HG03139 (cell line): ENCODE measurements at regions not wholly inside any gene's neighbourhood (a gene's known extent, or its start where the extent isn't known, plus 50 kb on each side); places are given as distances from the start of the nearest gene placed in this dataset.
"Not testable (repeated sequence)": the region's sequence is repeated elsewhere in the genome, so short reads cannot be mapped to it uniquely, and the experiment has no call there.

Experiments
- ATAC-seq: cut with Tn5 transposase; IDR thresholded peaks from one replicate; pipeline ENCODE4 v1.9.1; 2021; ENCODE audit not compliant: unreplicated experiment

- ATAC-seq, result no peak
Measured at GRCh38 chr12:83960767-83961166, 951.8 kb downstream of the SLC6A15 start.

- no peak for ATAC-seq
Measured at GRCh38 chr12:83958997-83959396, 953.6 kb downstream of the SLC6A15 start.

- ATAC-seq, result no peak
Measured at GRCh38 chr12:83954956-83955601, 957.5 kb downstream of the SLC6A15 start.

- no peak for ATAC-seq
Measured at GRCh38 chr12:83954071-83954789, 958.4 kb downstream of the SLC6A15 start.

DNA sequence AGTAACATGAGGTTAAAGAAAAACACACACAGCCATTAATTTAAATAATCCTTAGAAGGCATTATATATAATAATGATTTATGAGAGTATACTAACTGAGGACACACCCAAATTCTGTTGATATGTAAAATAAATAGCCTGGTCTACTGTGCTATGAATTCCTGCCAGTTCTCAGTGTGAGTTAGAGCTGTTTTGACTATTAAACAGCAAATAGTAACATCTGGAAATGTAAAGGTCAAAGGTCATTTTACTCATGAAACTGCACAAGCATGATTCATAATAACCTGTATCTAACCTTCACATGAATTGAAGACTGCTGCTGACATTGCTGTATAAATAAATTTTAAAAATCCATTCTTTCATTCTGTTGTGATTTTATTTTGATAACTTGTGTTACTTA is 966.7 kb downstream of the SLC6A15 start:
- no peak for ATAC-seq

GRCh38 chr12:83939718-83940117 is 972.9 kb downstream of the SLC6A15 start:
- no peak for ATAC-seq

DNA sequence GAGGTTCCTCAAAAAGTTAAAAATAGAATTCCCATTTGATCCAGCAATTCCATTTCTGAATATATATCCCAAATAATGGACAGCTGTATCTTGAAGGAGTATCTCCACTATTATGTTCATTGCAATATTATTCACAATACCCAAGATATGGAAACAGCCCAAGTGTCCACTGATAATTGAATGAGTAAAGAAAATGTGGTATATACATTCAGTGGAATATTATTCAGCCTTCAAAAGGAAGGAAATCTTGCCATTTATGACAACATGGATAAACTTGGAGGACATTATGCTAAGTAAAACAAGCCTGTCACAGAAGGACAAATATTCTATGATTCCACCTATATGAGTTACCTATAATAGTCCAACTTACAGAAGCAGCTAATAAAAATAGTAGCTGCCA is 979.0 kb downstream of the SLC6A15 start:
- no peak for ATAC-seq

GRCh38 chr12:83932011-83932410 is 980.6 kb downstream of the SLC6A15 start:
- no peak for ATAC-seq

- ATAC-seq, result no peak
Measured at GRCh38 chr12:83931451-83931850, 981.1 kb downstream of the SLC6A15 start.

- ATAC-seq, result not testable (repeated sequence)
Measured at GRCh38 chr12:83929792-83930191, 982.8 kb downstream of the SLC6A15 start.

DNA sequence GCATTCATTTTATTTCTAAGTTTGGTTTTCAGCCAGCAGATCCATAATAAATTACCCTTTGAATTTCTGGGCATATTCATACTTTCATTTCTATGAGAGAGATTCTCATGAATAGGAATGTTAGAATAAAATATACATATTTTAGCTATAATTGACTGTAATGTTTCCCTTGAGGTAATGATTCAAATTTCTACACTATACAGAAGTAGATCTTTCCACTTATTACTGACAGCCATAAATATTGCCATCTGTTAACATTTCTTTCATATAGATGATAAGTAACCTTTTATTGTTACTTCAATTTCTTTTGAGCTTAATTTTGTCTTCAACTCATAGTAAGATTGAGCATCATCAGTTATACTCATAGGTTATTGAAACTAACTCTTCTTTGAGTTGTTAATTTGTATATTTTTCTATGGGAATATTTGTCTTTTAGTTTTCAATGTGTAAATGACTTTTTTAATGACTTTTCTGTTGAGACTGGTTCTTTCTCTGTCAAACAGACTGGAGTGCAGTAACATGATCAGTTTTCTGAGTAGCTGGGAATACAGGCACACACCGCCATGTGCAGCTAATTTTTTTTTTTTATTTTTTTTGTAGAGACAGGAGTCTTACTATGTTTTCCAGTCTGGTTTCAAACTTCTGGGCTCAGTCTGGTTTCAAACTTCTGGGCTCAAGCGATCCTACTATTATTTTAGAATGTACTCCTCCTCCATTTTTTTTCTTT is 991.6 kb downstream of the SLC6A15 start:
- no peak for ATAC-seq

DNA sequence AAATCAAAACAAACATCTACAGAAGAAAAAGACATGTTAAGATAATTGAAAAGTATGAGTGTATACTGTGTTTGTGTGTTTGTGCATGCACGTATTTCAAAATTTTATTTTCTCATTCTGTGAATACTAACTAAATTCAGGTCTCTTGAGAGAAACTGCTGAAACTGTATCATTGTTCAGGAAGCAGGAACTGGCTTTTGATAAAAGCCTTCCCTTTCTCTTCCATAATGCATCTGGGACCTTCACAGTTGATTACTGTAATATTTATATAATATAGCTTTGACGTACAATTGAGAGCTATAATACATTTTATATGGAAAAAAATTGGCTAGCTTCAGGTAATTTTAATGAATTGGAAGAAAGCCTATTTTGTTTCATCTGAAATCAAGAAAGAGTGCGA is 993.5 kb downstream of the SLC6A15 start:
- no peak for ATAC-seq

DNA sequence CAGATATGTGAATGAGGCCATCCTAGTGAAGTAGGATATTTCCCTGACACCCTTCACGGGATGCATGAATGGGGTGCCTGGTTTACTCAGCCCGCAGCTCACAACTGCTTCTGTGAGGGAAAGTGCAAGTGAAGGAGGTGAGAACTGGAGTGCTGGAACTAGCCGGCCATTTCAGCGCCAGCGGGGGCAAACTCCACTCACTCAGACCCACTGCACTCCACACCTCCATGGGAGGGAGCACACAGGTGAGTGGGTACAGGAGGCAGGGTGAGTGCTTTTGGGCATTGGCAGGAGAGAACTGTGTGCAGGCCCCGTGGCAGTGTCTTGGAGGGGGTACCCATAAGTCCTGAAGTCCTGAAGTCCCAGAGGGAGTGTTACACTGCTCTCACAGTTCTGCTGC is 1008.4 kb downstream of the SLC6A15 start:
- ATAC-seq, result no peak

DNA sequence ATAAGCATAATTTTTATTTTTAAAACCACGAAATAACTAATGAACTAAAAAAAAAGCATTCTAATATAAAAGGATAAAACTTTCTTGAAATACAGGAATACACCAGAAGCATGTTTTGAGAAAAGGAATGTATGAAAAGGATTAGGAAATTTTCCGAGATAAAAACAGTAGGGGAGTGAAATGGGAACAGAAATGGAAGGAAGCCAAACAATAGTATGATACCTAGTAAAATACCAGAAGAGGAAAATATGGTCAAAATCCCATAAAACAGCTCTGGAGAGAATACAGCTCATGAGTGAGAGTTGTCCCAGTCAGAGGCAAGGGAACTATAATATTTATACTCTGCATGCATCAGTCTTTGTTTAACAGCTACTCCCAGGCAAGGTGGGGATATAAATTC is 1016.2 kb downstream of the SLC6A15 start:
- no peak for ATAC-seq

GRCh38 chr12:83893101-83893500 is 1019.5 kb downstream of the SLC6A15 start:
- no peak for ATAC-seq

DNA sequence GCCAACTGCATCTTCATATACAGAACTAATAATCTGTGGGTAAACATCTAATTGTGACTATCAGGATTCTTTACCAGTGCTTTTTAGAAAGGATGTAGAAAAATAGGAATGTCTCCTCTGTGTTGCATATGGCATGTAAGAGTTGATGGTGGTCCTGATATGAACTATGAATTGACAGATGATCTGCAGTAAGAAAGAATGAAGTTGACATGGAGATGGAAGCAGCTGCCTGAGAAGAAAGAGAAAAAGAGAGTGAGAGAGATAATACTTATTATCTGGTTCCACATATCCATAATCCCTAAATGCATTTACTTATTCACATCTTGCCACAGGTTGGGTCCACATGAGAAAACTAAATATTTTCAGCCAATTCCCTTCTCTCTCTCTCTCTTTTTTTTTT is 1022.9 kb downstream of the SLC6A15 start:
- ATAC-seq, result no peak

GRCh38 chr12:83886479-83886878 is 1026.1 kb downstream of the SLC6A15 start:
- no peak for ATAC-seq

- ATAC-seq, result not testable (repeated sequence)
Measured at GRCh38 chr12:83870921-83871599, 1041.5 kb downstream of the SLC6A15 start.

DNA sequence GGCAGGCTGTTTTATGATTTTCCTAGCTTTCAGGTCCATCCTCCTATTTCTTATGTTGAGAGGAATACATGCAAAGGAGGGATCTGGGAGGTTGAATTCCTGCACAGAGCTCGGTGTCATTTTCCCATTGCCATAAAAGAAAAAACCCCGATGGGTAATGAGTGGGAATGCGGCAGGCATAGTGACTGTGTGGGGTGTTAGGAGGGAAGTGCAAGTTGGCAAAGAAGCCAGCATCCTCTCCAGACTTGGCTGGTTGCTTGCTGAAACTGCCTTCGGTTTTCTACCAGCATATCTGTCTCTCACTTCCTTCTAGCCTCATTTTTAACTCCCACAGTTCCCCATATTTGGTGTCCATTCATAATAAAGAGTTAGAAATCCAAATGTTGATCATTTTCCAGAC is 1046.1 kb downstream of the SLC6A15 start:
- no peak for ATAC-seq

GRCh38 chr12:83865431-83865830 is 1047.2 kb downstream of the SLC6A15 start:
- no peak for ATAC-seq

DNA sequence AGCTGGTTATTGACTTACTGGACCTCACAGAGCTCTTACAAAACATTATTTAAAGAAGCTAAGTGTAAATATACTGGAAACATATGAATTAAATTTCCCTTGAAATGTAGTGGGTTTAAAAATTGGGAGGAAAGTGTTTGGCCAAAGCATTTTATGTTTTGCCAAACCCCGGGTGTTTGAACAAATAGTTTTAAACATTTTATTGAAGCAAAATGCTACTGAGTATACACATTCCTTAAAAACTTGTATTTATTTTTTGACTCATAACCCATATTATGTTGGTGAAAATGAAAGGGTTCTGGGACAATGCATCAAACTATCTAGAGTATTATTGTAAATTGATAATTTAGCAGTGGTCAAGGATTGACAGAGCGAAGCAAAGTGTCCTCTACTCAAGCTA is 1048.5 kb downstream of the SLC6A15 start:
- ATAC-seq, result no peak

- ATAC-seq, result no peak
Measured at GRCh38 chr12:83859021-83859420, 1053.6 kb downstream of the SLC6A15 start.
